ENCODE measurements at regions not wholly inside any gene's neighbourhood (a gene's known extent, or its start where the extent isn't known, plus 50 kb on each side); places are given as distances from the start of the nearest gene placed in this dataset.

DNA sequence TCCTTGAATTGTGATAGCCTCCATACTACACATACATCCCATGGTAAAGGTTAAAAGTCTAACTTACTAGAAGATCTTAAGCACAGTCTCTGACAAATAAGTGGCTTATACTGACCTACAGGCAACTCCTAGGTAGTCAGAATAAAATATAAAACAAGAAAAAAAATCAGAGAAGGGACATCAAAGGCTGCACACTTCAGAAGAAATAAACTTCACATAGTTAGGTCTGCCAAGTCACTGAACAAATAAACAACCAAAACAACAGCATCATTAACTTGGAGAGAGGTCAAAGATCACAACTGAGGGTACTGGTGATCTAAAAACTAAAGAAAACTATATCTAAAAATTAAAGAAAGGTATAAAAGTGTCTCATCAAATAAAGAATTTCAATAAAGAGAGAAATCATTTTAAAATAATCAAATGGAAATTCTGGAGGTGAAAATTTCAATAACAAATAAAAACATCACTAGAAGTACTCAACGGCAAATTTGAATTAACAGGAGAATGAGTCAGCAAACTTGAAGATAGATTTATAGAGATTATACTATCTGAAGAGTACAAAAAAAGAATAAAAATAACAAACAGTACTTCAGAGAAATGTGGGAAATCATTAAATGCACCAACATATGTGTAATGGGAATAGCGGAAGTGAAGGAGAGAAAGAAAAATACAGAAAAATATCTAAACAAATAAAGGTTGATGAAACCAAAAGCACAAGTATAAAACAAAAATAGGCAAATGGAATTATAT, 88.0 kb upstream of the UST start:
- Histone ChIP-seq H3K4me1 (no peaks in the 10 kb centered on the region), H3K36me3 (no peaks in the 10 kb centered on the region), H3K27ac (replicated peaks in 1 of 4) (no peak overlapping the region), H3K9me3 (peaks cover 0 to 3% (median 0%) of the 10 kb centered on the region in 4 donors), H3K27me3 (no peaks in the 10 kb centered on the region), H3K4me3 (no peak overlapping the region)
- intact Hi-C loops (cut with DNase I) = no loop called here
- no peak for DNase-seq (ENCODE audit: extremely low spot score)
- TF ChIP-seq CTCF (IDR thresholded peaks at IDR 0.05) (no peak), POLR2A (IDR thresholded peaks at IDR 0.05; ENCODE audit: low read depth) (no peak), EP300 (IDR thresholded peaks at IDR 0.05) (no peak), POLR2AphosphoS5 (IDR thresholded peaks at IDR 0.05) (no peak)
- 73% methylated on average over 2 of the region's 2 CpGs for WGBS

- Histone ChIP-seq H3K4me1 (no peaks in the 10 kb centered on the region), H3K36me3 (no peaks in the 10 kb centered on the region), H3K4me3 (no peak overlapping the region), H3K27me3 (no peaks in the 10 kb centered on the region), H3K9me3 (peaks cover 0 to 42% (median 40%) of the 10 kb centered on the region in 4 donors), H3K27ac (replicated peaks in 1 of 4) (no peak overlapping the region)
- TF ChIP-seq EP300 (IDR thresholded peaks at IDR 0.05) (no peak), CTCF (IDR thresholded peaks at IDR 0.05) (no peak), POLR2A (IDR thresholded peaks at IDR 0.05; ENCODE audit: low read depth) (no peak), POLR2AphosphoS5 (IDR thresholded peaks at IDR 0.05) (no peak)
- intact Hi-C loops (cut with DNase I) = no loop called here
- DNase-seq (ENCODE audit: extremely low spot score) = no peak
Measured at GRCh38 chr6:148667395-148667794, 79.4 kb upstream of the UST start.

DNA sequence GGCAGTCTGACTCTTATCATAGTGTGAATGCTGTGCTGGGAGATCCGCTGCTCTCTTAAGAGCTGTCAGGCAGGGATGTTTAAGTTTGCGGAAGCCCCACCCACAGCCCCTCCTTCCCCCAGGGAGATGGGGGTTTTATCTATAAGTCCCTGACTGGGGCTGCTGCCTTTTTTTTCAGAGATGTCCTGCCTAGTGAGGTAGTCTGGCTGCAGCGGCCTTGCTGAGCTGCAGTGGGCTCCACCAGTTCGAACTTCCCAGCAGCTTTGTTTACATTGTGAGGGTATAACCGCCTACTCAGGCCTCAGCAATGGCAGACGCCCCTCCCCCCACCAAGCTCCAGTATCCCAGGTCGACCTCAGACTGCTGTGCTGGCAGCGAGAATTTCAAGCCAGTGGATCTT, 75.7 kb upstream of the UST start:
- Histone ChIP-seq H3K27me3 (no peaks in the 10 kb centered on the region), H3K9me3 (peaks cover 0 to 45% (median 38%) of the 10 kb centered on the region in 4 donors), H3K36me3 (no peaks in the 10 kb centered on the region), H3K4me3 (no peak overlapping the region), H3K27ac (replicated peaks in 1 of 4) (no peak overlapping the region), H3K4me1 (no peaks in the 10 kb centered on the region)
- intact Hi-C loops (cut with DNase I) = no loop called here
- 72% methylated on average over 4 of the region's 8 CpGs for WGBS
- TF ChIP-seq EP300 (IDR thresholded peaks at IDR 0.05) (no peak), POLR2A (IDR thresholded peaks at IDR 0.05; ENCODE audit: low read depth) (no peak), CTCF (IDR thresholded peaks at IDR 0.05) (no peak)
- DNase-seq (ENCODE audit: extremely low spot score) = no peak

DNA sequence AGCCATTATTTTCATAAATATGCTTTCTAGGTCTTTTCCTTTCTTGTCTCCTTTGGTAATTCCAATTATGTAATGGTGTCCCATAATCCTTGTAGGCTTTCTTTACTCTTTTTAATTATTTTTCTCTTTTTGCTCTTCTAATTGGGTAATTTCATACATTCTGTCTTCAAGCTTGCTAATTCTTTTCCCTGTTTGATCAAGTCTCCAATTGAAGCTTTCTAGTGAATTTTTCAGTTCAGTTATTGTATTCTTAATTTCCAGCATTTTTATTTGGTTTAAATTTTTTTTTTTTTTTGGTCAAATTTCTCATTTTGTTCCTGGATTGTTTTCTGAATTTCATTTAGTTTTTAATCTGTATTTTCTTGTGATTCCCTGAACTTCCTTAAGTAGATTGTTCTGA, 74.9 kb upstream of the UST start:
- H3K27ac ChIP-seq (replicated peaks in 1 of 4) = no peak overlapping the region
- intact Hi-C loops (cut with DNase I) = no loop called here
- H3K9me3 ChIP-seq = peaks cover 0 to 36% (median 30%) of the 10 kb centered on the region in 4 donors
- no peaks in the 10 kb centered on the region for H3K4me1 ChIP-seq
- DNase-seq (ENCODE audit: extremely low spot score) = no peak
- TF ChIP-seq POLR2AphosphoS5 (IDR thresholded peaks at IDR 0.05) (no peak), EP300 (IDR thresholded peaks at IDR 0.05) (no peak)
- H3K27me3 ChIP-seq = no peaks in the 10 kb centered on the region
- no peaks in the 10 kb centered on the region for H3K36me3 ChIP-seq
- H3K4me3 ChIP-seq = no peak overlapping the region

GRCh38 chr6:148674306-148674705, 72.5 kb upstream of the UST start:
- WGBS = 65% methylated on average over 1 of the region's 1 CpG
- no peaks in the 10 kb centered on the region for H3K36me3 ChIP-seq
- H3K4me1 ChIP-seq = no peaks in the 10 kb centered on the region
- intact Hi-C loops (cut with DNase I) = no loop called here
- H3K9me3 ChIP-seq = peaks cover 0 to 21% (median 16%) of the 10 kb centered on the region in 4 donors
- no peak overlapping the region for H3K27ac ChIP-seq (replicated peaks in 1 of 4)
- TF ChIP-seq POLR2AphosphoS5 (IDR thresholded peaks at IDR 0.05) = no peak
- no peak for TF ChIP-seq CTCF (IDR thresholded peaks at IDR 0.05)
- no peak for TF ChIP-seq EP300 (IDR thresholded peaks at IDR 0.05)
- no peak for TF ChIP-seq POLR2A (IDR thresholded peaks at IDR 0.05; ENCODE audit: low read depth)
- H3K27me3 ChIP-seq = no peaks in the 10 kb centered on the region
- no peak overlapping the region for H3K4me3 ChIP-seq
- no peak for DNase-seq (ENCODE audit: extremely low spot score)

Measured in esophagus muscularis mucosa (tissue), 4 donors.